Stimulated activated CD4-positive, alpha-beta T cell treated with anti-CD3 and anti-CD28 coated beads, Interleukin-12 subunit alpha, Interleukin-12 subunit beta, amount 100 ng/mL, for 48 hours (primary cell): ENCODE measurements at regions not wholly inside any gene's neighbourhood (a gene's known extent, or its start where the extent isn't known, plus 50 kb on each side); places are given as distances from the start of the nearest gene placed in this dataset.

Experiments
- DNase-seq, 3 donors: peaks; one replicate each; pipeline ENCODE4 v3.0.0-alpha.2; 2020; ENCODE audit warnings: low read depth in 2 of 3, low spot score in 1 of 3

- DNase-seq: no peak
These were observed 205.5 kb downstream of the HS3ST3B1 start for GRCh38 chr17:14506364-14506763.

- DNase-seq: no peak
These were observed 204.7 kb downstream of the HS3ST3B1 start for GRCh38 chr17:14505606-14506005.

- no peak for DNase-seq
These were observed 199.1 kb downstream of the HS3ST3B1 start for GRCh38 chr17:14499976-14500375.

GRCh38 chr17:14498812-14499211, 197.9 kb downstream of the HS3ST3B1 start:
- no peak for DNase-seq

- DNase-seq: no peak
These were observed 193.3 kb downstream of the HS3ST3B1 start for GRCh38 chr17:14494161-14494560.

DNA sequence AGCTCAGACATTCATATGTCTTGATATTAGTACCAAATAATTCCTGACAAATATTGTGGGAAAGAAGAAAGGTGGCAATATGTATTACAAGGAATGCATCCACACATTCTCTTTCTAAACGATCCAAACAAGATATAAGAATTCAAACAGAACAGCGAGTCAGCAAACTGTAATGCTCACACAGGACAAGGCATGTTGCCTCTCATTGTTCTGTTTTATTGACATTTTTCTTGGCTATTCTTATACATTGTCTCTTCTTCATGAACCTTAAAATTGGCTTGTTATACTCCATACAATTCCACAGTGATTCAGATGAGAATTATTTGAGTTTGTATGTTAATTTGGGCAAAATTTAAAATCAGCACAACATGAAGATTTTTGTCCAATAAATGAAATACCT, 189.1 kb downstream of the HS3ST3B1 start:
- no peak for DNase-seq

DNA sequence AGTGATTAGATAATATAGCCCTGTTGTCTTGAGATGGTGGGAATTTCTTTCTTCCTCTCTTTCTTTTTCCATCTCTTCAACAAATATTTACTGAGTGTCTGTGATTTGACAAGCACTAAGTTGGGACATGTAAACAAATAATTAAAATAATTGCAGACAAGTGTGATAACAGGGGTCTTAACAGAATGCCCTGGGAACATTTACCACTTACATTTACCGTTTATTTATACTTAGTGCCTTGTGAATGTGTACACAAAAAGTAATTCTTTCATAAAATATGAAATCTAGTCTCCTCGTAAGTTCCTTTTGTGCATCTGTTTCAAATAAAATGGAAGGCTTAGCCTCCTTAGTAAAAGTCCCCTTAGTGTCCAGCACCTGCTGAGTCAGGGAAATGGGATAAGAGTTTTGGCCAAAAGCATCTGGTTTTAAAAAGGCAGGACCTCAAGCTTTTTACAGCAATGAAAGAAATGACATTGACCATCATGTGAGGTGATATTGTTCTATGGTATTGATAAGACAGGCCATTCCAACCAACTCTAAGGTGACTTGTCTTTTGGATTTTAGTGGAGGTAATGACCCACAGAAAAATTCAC, 188.2 kb downstream of the HS3ST3B1 start:
- no peak for DNase-seq

DNA sequence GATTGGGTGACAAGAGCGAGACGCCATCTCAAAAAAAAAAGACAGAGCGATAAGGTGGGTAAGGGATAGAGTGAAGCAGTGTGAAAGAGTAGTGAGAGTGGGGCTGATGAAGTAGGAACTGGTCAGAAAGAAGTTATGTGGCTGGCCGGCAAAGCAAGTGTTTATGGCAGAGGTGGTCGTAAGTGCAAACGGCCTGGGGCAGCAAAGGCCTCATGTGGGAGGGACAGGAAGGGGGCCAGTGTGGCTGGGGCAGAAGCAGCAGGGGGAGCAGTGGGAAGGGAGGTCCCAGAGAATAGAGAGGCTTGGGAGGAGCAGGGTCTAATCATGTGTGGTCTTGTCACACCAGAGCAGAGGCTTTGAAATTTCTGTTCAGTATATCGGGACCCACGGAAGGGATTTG, 186.2 kb downstream of the HS3ST3B1 start:
- DNase-seq: no peak

GRCh38 chr17:14482715-14483114, 181.8 kb downstream of the HS3ST3B1 start:
- no peak for DNase-seq

- no peak for DNase-seq
These were observed 180.8 kb downstream of the HS3ST3B1 start for GRCh38 chr17:14481664-14482063.

DNA sequence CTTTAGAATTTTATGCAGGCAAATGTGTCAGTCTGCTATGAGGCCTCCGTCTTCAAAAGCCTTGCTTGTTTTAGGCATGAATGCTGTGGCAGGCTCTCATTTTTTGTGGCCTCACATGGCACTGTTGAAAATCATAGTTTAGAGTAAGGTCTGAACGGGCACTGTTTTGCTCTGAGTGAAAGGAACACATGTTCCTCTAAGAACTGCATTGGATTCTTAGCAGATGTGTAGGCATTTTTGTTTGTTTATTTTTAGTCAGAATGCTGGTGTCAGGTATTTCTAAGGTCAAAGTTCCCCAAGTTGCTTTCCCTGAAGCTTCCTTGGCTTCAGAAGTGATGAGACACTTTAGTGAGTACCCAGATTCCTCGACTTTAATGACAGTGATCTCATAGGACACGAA, 173.7 kb downstream of the HS3ST3B1 start:
- DNase-seq: no peak

GRCh38 chr17:14471052-14471451, 170.2 kb downstream of the HS3ST3B1 start:
- no peak for DNase-seq

DNA sequence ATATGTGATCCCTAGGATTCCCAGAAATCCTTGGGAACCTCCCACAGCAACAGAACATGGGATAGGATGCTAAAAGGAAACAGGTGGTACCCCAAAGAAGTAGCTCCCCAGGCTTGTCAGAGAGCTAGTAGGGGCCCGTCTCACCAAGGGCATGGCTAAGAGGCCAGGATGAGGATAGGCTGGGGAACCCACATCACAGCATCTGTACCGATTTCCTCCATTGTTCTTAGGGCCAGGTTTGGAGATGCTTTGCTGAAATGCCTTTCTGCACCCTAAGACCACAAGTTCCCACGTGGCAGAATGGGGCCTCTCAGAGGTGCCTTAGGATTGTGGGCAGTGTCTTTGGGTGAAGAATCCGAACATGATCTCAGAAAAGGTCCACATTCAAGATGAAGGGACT, 169.5 kb downstream of the HS3ST3B1 start:
- no peak for DNase-seq

DNA sequence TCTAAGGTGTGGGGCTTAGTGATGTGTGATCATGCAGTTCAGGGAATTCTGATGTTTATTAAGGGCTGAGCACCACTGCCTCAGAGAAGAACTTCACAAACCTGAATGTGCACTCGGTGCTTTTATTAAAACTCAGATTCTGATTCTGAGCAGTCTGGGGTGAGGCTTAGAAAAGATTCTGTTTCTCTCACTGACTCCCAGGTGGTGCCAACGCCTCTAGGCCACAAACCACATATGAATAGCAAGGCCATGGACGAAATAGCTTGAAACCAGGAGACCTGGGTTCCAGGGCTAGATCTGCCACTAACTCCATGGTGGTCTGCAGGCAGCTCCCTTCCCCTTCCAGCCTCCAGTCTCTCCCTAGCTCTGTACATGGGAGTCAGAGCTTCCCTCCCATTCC, 169.1 kb downstream of the HS3ST3B1 start:
- DNase-seq: no peak

DNA sequence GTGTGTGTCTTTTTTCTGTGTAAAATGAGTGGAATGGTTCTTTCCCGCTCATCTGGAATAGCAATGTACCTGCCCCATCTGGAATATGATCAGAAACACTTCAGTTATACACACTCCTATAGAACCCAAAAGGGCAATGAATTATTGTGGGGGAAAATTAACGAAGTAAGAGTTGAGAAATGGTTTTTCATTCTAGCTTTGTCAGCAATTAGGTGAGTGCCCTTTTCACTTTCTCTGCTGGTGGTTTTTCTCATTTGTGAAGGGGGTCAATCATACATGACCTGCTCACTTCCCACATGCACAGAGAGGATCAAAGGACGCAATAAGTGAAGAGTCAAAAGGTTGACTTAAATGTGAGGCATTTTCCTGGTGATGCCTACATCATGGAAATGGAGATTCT, 168.0 kb downstream of the HS3ST3B1 start:
- no peak for DNase-seq

GRCh38 chr17:14461227-14461548, 160.3 kb downstream of the HS3ST3B1 start:
- DNase-seq: no peak

GRCh38 chr17:14460516-14461226, 159.8 kb downstream of the HS3ST3B1 start:
- DNase-seq: no peak

- no peak for DNase-seq
These were observed 159.1 kb downstream of the HS3ST3B1 start for GRCh38 chr17:14459955-14460354.

DNA sequence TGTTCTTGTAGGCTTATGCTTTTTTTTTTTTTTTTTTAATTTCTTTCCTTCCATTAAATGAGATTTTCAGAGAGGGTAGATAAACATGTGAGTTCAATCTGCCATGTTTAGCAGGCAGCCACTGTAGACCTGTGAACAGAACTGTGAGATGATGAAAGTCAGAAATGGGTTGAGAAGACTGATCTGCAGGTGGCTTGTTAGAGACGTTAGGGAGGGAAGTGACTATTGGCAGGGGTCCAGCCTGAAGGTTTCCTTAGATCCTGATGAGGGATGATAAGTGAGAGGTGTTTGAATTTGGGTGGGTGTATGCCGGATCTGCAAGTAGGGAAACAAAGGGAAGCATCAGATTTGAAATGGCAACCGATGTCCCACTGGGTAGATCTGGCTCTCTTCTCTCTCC, 157.8 kb downstream of the HS3ST3B1 start:
- no peak for DNase-seq

DNA sequence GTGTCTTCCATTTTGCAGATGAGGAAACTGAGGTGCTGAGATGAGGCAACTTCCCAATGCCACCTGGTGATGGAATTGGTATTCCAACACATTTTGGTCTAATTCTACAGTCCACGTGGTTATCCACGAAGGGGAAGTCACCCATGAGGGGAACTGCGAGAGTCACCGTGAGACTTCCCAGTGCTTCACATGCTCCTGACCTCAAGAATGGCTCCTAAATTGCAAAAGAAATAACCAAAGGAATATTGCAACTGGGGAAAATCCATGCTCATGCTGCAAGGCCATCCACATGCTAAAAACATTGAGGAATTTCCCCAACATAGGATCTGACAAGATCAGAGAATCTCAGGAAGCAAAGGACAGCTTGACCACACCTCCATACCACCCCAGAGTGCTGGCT, 153.9 kb downstream of the HS3ST3B1 start:
- DNase-seq: no peak

DNA sequence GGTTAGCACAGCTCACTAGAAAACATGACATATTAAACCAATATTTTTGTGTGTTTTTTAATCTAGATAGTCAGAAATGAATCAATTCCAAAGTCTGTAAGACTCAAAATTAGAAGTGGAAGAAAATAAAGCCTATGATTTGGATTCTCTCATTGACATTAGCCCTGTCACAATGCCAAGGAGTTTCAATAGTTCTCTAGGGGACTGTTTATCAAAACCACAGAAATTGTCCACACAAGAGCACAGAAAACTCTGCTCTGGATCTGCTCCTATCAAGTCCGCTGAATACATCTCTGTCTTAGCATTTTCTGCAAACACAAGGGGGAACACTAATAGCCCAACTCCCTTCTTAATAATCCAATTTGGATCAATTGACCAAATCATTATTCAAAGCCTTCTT, 152.0 kb downstream of the HS3ST3B1 start:
- DNase-seq: no peak

DNA sequence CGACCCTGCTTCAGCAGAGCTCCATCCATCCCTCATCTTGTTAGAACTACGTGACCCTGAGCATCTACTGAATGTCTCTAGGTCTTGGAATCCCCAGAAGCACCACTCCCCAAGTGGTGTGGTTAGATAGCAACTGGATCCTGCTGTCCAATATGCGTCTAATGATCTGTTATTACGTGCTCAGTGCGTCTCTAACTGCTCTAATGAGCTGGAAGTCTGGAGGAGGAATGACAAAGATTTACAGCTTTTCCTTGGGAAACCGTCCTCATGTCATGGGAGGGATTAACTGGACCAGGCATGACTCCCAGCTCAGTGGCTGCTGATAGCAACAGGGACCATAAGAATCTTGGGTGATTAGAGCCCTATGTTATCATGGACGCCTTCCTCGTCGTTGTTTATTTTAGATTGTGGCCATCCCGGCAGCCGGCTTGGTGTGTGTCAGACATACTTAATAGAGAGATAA, 150.9 kb downstream of the HS3ST3B1 start:
- DNase-seq: no peak

DNA sequence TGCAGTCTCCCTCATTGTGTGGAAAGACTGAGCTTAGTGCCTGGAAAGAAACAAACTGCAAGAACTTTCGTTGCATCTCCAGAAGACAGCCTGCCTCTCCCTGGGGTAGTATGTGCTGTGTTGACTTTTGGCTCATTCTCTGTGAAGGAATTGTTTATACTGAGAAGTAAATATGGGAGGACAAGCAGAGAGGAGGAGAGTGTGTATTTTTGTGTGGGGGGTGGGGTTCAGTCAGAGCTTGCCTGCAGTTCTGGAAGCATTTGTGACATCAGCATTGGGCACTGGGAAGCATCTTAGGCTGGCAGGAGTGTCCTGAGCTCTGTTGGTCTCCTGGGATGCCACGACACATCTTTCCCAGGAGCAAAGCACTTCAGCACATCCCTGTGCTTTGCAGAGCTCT, 147.9 kb downstream of the HS3ST3B1 start:
- no peak for DNase-seq
